ENCODE measurements at regions not wholly inside any gene's neighbourhood (a gene's known extent, or its start where the extent isn't known, plus 50 kb on each side); places are given as distances from the start of the nearest gene placed in this dataset.

DNA sequence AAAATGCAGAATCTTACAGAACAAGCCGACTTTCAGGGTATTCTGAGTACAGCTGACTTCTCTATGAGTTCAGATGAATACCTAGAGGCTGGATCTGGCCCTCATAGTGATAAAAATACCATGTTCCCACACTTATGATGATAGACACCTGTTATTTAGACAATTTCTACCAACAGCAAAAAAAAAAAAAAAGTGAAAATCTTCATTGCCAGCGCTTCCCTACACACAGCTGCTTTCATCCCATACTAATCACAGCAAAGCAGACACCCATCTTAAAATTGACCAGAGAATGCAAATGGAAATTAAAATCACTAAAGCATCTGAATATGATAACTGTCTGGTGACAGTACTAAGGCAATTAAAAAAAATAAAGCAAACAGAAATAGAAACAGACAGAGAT, 132.1 kb upstream of the ADGRL3 start:
- 93% methylated on average over 2 of the region's 2 CpGs for WGBS
- Histone ChIP-seq H3K9ac (ENCODE audit: low read depth, low read length) (no peak overlapping the region), H3K27ac (ENCODE audit: low read depth, low read length) (no peak overlapping the region), H3K9me3 (ENCODE audit: insufficient read depth, low read depth, low read length) (no peaks in the 10 kb centered on the region), H3K27me3 (ENCODE audit: insufficient read depth, low read length) (no peaks in the 10 kb centered on the region), H3K36me3 (ENCODE audit: insufficient read depth, low read length) (no peaks in the 10 kb centered on the region), H3K4me3 (ENCODE audit: low read length) (no peak overlapping the region), H3K4me1 (ENCODE audit: insufficient read depth, low read length) (no peaks in the 10 kb centered on the region)

GRCh38 chr4:61068745-61069144, 131.4 kb upstream of the ADGRL3 start:
- Histone ChIP-seq H3K9ac (ENCODE audit: low read depth, low read length) (no peak overlapping the region), H3K4me1 (ENCODE audit: insufficient read depth, low read length) (no peaks in the 10 kb centered on the region), H3K27ac (ENCODE audit: low read depth, low read length) (no peak overlapping the region), H3K27me3 (ENCODE audit: insufficient read depth, low read length) (no peaks in the 10 kb centered on the region), H3K36me3 (ENCODE audit: insufficient read depth, low read length) (no peaks in the 10 kb centered on the region), H3K4me3 (ENCODE audit: low read length) (no peak overlapping the region), H3K9me3 (ENCODE audit: insufficient read depth, low read depth, low read length) (no peaks in the 10 kb centered on the region)
- 96% methylated on average over 5 of the region's 5 CpGs for WGBS

DNA sequence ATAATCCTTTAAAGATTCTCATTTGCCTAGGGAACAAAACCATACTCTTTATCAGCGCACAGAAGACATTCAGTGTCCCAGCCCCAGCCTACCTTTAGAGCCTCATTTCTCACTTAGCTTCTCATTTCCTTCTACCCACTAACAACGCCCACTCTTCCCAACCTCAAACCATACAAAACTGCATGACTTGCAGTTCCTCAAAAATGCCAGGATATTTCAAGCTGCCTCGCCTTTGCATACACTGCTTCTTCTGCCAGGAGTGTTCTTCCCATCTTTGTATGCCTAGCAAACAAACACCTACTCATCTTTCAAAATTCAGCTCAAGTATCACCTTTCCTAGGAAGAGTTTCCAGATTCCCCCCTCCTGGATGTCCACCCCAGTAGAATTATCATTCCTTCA, 129.9 kb upstream of the ADGRL3 start:
- Histone ChIP-seq H3K4me3 (ENCODE audit: low read length) (no peak overlapping the region), H3K9me3 (ENCODE audit: insufficient read depth, low read depth, low read length) (no peaks in the 10 kb centered on the region), H3K27me3 (ENCODE audit: insufficient read depth, low read length) (no peaks in the 10 kb centered on the region), H3K36me3 (ENCODE audit: insufficient read depth, low read length) (no peaks in the 10 kb centered on the region), H3K4me1 (ENCODE audit: insufficient read depth, low read length) (no peaks in the 10 kb centered on the region), H3K27ac (ENCODE audit: low read depth, low read length) (no peak overlapping the region), H3K9ac (ENCODE audit: low read depth, low read length) (no peak overlapping the region)
- 91% methylated on average over 3 of the region's 3 CpGs for WGBS

DNA sequence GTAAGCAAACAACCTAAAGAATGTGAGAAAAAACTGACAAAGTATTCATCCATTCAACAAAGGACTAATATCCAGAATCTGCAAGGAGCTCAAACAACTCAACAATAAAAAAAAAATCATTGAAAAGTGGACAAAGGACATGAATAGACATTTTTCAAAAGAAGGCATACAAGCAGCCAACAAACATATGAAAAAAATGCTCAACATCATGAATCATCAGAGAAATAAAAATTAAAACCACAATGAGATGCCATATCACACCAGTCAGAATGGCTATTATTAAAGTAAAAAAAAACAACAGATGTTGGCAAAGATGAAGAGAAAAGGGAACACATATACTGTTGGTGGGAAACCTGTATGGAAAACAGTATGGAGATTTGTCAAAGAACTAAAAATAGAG, 120.7 kb upstream of the ADGRL3 start:
- Histone ChIP-seq H3K27me3 (ENCODE audit: insufficient read depth, low read length) (no peaks in the 10 kb centered on the region), H3K36me3 (ENCODE audit: insufficient read depth, low read length) (no peaks in the 10 kb centered on the region), H3K9me3 (ENCODE audit: insufficient read depth, low read depth, low read length) (no peaks in the 10 kb centered on the region), H3K4me3 (ENCODE audit: low read length) (no peak overlapping the region), H3K4me1 (ENCODE audit: insufficient read depth, low read length) (no peaks in the 10 kb centered on the region), H3K9ac (ENCODE audit: low read depth, low read length) (no peak overlapping the region), H3K27ac (ENCODE audit: low read depth, low read length) (no peak overlapping the region)

DNA sequence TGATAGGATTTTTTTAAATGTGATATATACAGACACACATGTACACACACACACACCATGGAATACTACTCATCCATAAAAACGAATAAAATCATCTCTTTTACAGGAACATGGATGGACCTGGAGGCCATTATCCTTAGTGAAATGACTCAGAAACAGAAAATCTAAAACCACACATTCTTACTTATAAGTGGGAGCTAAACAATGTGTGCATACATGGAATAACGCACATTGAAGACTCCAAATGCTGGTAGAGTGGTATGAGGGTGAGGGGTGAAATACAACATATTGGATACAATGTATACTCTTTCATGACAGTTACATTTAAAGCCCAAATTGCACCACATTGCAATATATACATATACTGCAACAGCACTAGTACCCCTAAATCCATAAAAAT, 120.2 kb upstream of the ADGRL3 start:
- Histone ChIP-seq H3K4me1 (ENCODE audit: insufficient read depth, low read length) (no peaks in the 10 kb centered on the region), H3K27me3 (ENCODE audit: insufficient read depth, low read length) (no peaks in the 10 kb centered on the region), H3K4me3 (ENCODE audit: low read length) (no peak overlapping the region), H3K9ac (ENCODE audit: low read depth, low read length) (no peak overlapping the region), H3K9me3 (ENCODE audit: insufficient read depth, low read depth, low read length) (no peaks in the 10 kb centered on the region), H3K27ac (ENCODE audit: low read depth, low read length) (no peak overlapping the region), H3K36me3 (ENCODE audit: insufficient read depth, low read length) (no peaks in the 10 kb centered on the region)
- WGBS: 78% methylated on average over 1 of the region's 2 CpGs

DNA sequence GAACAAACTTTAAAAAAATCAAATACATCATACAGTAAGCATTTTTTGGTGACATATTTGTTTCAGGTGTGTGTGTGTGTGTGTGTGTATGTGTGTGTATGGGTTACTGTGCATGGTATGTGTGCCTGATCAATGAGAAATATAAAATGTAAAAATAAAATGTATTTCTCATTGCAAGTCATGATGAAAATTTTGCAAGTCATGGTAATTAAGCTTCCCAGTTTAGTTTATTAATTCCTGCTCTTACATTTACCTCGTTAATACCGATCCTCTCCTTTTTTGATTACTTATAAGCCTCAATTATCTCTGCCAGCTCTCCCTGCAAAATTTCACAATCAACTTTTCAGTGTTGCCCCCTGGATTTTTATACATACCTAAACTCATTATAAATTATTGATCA, 114.6 kb upstream of the ADGRL3 start:
- WGBS: 93% methylated on average over 2 of the region's 2 CpGs
- Histone ChIP-seq H3K27ac (ENCODE audit: low read depth, low read length) (no peak overlapping the region), H3K9me3 (ENCODE audit: insufficient read depth, low read depth, low read length) (no peaks in the 10 kb centered on the region)

GRCh38 chr4:61086357-61086756, 113.8 kb upstream of the ADGRL3 start:
- Histone ChIP-seq H3K4me3 (ENCODE audit: low read length) (no peak overlapping the region), H3K27ac (ENCODE audit: low read depth, low read length) (no peak overlapping the region), H3K9me3 (ENCODE audit: insufficient read depth, low read depth, low read length) (no peaks in the 10 kb centered on the region), H3K36me3 (ENCODE audit: insufficient read depth, low read length) (no peaks in the 10 kb centered on the region), H3K27me3 (ENCODE audit: insufficient read depth, low read length) (no peaks in the 10 kb centered on the region), H3K4me1 (ENCODE audit: insufficient read depth, low read length) (no peaks in the 10 kb centered on the region), H3K9ac (ENCODE audit: low read depth, low read length) (no peak overlapping the region)
- 69% methylated on average over 3 of the region's 4 CpGs for WGBS

More for the DNA sequence above, 114.6 kb upstream of the ADGRL3 start:
- Histone ChIP-seq H3K4me3 (ENCODE audit: low read length) (no peak overlapping the region), H3K27me3 (ENCODE audit: insufficient read depth, low read length) (no peaks in the 10 kb centered on the region), H3K9ac (ENCODE audit: low read depth, low read length) (no peak overlapping the region), H3K4me1 (ENCODE audit: insufficient read depth, low read length) (no peaks in the 10 kb centered on the region), H3K36me3 (ENCODE audit: insufficient read depth, low read length) (no peaks in the 10 kb centered on the region)

- Histone ChIP-seq H3K4me3 (ENCODE audit: low read length) (no peak overlapping the region), H3K9ac (ENCODE audit: low read depth, low read length) (no peak overlapping the region), H3K27me3 (ENCODE audit: insufficient read depth, low read length) (no peaks in the 10 kb centered on the region), H3K9me3 (ENCODE audit: insufficient read depth, low read depth, low read length) (no peaks in the 10 kb centered on the region), H3K36me3 (ENCODE audit: insufficient read depth, low read length) (no peaks in the 10 kb centered on the region), H3K27ac (ENCODE audit: low read depth, low read length) (no peak overlapping the region), H3K4me1 (ENCODE audit: insufficient read depth, low read length) (no peaks in the 10 kb centered on the region)
- WGBS: 90% methylated on average over 3 of the region's 3 CpGs
Observed at GRCh38 chr4:61086979-61087378, 113.1 kb upstream of the ADGRL3 start.

DNA sequence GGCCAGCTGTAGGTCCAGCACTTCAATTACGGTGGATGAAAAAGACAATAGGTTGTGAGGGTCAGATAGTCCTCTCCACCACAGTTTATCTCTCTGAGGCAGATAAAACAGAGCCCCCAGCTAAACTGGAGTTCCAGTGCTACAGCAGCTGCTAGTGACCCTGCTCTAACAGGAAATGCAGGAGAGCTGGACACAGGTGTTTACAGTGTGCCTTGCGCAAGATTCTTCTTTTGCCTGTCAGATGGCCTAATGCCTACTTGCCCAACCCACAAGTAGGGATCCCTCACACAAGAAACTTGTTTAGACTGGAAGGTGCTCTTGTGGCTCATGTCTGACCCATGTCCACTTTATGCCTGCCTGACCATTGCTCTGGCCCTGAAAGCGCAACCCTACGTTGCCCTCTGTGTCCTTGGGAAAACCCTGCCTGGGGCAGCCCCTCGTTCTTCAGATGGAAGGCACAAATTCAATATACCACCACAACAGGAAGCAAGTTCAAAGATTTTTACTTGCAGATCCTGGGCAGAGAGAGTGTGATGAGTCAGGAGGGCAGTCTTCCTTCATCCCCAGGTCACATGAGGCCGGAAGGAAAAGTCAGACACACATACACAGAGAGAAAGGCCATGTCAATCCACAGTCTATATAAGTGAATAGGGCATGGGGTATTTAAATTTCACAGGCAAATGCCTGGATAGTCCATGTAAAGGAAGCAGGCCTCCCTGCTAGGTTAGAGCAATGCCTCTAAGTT, 105.1 kb upstream of the ADGRL3 start:
- Histone ChIP-seq H3K4me3 (ENCODE audit: low read length) (no peak overlapping the region), H3K36me3 (ENCODE audit: insufficient read depth, low read length) (no peaks in the 10 kb centered on the region), H3K9ac (ENCODE audit: low read depth, low read length) (no peak overlapping the region), H3K27ac (ENCODE audit: low read depth, low read length) (no peak overlapping the region), H3K9me3 (ENCODE audit: insufficient read depth, low read depth, low read length) (no peaks in the 10 kb centered on the region), H3K27me3 (ENCODE audit: insufficient read depth, low read length) (no peaks in the 10 kb centered on the region), H3K4me1 (ENCODE audit: insufficient read depth, low read length) (no peaks in the 10 kb centered on the region)
- 95% methylated on average over 6 of the region's 6 CpGs for WGBS

DNA sequence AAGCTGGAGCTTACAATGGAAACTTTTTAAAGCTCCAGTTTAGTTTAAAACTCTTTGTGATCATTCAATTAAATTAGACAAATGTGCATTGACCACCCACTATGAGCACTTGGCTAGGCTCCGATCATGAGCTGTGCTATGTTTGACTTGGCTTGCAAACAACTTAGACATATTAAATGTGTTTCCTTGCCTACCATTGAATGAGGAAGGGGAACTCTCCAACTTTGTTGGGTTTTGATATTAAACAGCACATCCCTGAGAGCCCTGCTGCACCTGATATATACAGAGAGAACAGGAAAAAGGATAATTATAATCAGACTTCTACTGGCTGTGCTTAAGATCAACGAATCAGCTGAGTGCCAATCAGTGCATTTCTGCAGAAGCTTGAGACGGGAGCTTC, 71.4 kb upstream of the ADGRL3 start:
- Histone ChIP-seq H3K9ac (ENCODE audit: low read depth, low read length) (no peak overlapping the region), H3K4me1 (ENCODE audit: insufficient read depth, low read length) (peaks cover 11% of the 10 kb centered on the region), H3K4me3 (ENCODE audit: low read length) (no peak overlapping the region), H3K9me3 (ENCODE audit: insufficient read depth, low read depth, low read length) (no peaks in the 10 kb centered on the region), H3K27ac (ENCODE audit: low read depth, low read length) (no peak overlapping the region), H3K36me3 (ENCODE audit: insufficient read depth, low read length) (no peaks in the 10 kb centered on the region), H3K27me3 (ENCODE audit: insufficient read depth, low read length) (no peaks in the 10 kb centered on the region)
- 90% methylated on average over 3 of the region's 3 CpGs for WGBS

DNA sequence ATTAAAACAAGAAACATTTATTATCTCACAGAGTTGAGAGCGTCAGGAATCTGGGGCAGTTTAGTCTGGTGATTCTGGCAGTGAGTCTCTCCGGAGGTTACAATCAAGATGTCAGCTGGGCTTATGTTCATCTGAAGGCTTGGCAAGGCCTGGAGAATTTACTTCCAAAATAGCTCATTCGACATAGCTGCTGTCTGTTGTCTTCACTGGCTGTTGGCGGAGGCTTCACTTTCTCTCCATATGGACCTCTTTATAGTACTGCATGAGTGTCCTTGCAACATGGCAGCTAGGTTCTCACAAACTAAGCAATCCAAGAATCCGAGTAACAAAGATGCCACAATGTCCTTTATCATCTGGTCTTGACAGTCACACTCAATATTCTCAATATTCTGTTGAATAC, 70.2 kb upstream of the ADGRL3 start:
- 94% methylated on average over 5 of the region's 5 CpGs for WGBS
- no peaks in the 10 kb centered on the region for H3K36me3 ChIP-seq (ENCODE audit: insufficient read depth, low read length)
- H3K27me3 ChIP-seq (ENCODE audit: insufficient read depth, low read length): no peaks in the 10 kb centered on the region
- peaks cover 10% of the 10 kb centered on the region for H3K4me1 ChIP-seq (ENCODE audit: insufficient read depth, low read length)
- no peak overlapping the region for H3K4me3 ChIP-seq (ENCODE audit: low read length)
- no peaks in the 10 kb centered on the region for H3K9me3 ChIP-seq (ENCODE audit: insufficient read depth, low read depth, low read length)
- no peak overlapping the region for H3K27ac ChIP-seq (ENCODE audit: low read depth, low read length)
- H3K9ac ChIP-seq (ENCODE audit: low read depth, low read length): no peak overlapping the region

DNA sequence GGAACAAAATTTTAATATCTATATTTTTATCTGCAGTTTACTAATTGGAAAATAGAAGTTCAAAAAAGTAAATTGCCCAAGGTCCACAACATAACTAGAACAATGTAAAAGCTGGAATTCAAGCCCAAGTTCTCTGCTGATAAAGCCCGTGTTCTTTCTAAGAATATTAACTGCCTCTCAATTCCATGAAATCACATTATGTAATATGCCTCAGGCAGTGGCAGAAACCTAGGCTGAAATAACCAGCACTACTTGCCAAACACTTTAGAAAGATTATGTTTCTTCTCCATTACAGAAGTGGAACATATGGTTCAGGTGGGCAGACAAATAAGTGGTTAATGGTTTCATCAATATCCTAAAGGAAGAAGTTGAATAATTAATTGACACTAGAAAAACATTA, 56.7 kb upstream of the ADGRL3 start:
- H3K27me3 ChIP-seq (ENCODE audit: insufficient read depth, low read length): no peaks in the 10 kb centered on the region
- H3K9ac ChIP-seq (ENCODE audit: low read depth, low read length): no peak overlapping the region
- H3K4me1 ChIP-seq (ENCODE audit: insufficient read depth, low read length): no peaks in the 10 kb centered on the region
- no peaks in the 10 kb centered on the region for H3K36me3 ChIP-seq (ENCODE audit: insufficient read depth, low read length)
- H3K27ac ChIP-seq (ENCODE audit: low read depth, low read length): no peak overlapping the region
- 96% methylated on average over 1 of the region's 1 CpG for WGBS
- H3K4me3 ChIP-seq (ENCODE audit: low read length): no peak overlapping the region
- H3K9me3 ChIP-seq (ENCODE audit: insufficient read depth, low read depth, low read length): no peaks in the 10 kb centered on the region

Measured in HUES64 (cell line).